DND-41 (cell line): ENCODE measurements at regions not wholly inside any gene's neighbourhood (a gene's known extent, or its start where the extent isn't known, plus 50 kb on each side); places are given as distances from the start of the nearest gene placed in this dataset.

Experiments
- EZH2 ChIP-seq: IDR thresholded peaks from 3 replicates; pipeline ENCODE4 v1.6.1; 2012; ENCODE audit warnings: borderline replicate concordance, low read depth, mild to moderate bottlenecking, moderate library complexity, low read length, inconsistent platforms; ENCODE audit not compliant: severe bottlenecking
- TF ChIP-seq, protein P1 (sequence below): IDR thresholded peaks from 2 replicates; pipeline ENCODE4 v1.5.1; 2012; ENCODE audit warnings: borderline replicate concordance, low read length, moderate library complexity, mild to moderate bottlenecking; ENCODE audit not compliant: poor library complexity, severe bottlenecking; ENCODE audit errors: extremely low read depth

- TF ChIP-seq, protein P1, sequence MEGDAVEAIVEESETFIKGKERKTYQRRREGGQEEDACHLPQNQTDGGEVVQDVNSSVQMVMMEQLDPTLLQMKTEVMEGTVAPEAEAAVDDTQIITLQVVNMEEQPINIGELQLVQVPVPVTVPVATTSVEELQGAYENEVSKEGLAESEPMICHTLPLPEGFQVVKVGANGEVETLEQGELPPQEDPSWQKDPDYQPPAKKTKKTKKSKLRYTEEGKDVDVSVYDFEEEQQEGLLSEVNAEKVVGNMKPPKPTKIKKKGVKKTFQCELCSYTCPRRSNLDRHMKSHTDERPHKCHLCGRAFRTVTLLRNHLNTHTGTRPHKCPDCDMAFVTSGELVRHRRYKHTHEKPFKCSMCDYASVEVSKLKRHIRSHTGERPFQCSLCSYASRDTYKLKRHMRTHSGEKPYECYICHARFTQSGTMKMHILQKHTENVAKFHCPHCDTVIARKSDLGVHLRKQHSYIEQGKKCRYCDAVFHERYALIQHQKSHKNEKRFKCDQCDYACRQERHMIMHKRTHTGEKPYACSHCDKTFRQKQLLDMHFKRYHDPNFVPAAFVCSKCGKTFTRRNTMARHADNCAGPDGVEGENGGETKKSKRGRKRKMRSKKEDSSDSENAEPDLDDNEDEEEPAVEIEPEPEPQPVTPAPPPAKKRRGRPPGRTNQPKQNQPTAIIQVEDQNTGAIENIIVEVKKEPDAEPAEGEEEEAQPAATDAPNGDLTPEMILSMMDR, result no peak
- TF ChIP-seq EZH2, result no peak
Observed at GRCh38 chr18:39313992-39314391, 1748.4 kb upstream of the CELF4 start.
